H9 (cell line): ENCODE measurements at regions not wholly inside any gene's neighbourhood (a gene's known extent, or its start where the extent isn't known, plus 50 kb on each side); places are given as distances from the start of the nearest gene placed in this dataset.

Experiments used
- DNase-seq: peaks from one replicate; pipeline ENCODE4 v3.0.0-alpha.2; 2017
- H2AFZ ChIP-seq: one replicate; pipeline ENCODE4 v1.6.1; 2013; ENCODE audit warnings: mild to moderate bottlenecking, low read length, control low read depth, moderate library complexity
- H2AK5ac ChIP-seq: 2 replicates; pipeline ENCODE4 v1.6.1; 2013; ENCODE audit warnings: low read length, control low read depth, mixed read lengths; ENCODE audit not compliant: insufficient read length
- H2BK120ac ChIP-seq: one replicate; pipeline ENCODE4 v1.6.1; 2013; ENCODE audit warnings: low read depth, mild to moderate bottlenecking, low read length, control low read depth, inconsistent platforms; ENCODE audit not compliant: poor library complexity, severe bottlenecking
- H2BK12ac ChIP-seq: 2 replicates; pipeline ENCODE4 v1.6.1; 2013; ENCODE audit warnings: low read length, control low read depth, mixed read lengths, low read depth; ENCODE audit not compliant: insufficient read length
- H2BK15ac ChIP-seq: 2 replicates; pipeline ENCODE4 v1.6.1; 2013; ENCODE audit warnings: low read depth, low read length, control low read depth
- H2BK20ac ChIP-seq: one replicate; pipeline ENCODE4 v1.6.1; 2013; ENCODE audit warnings: low read depth, mild to moderate bottlenecking, low read length, control low read depth, inconsistent platforms; ENCODE audit not compliant: poor library complexity, severe bottlenecking
- H2BK5ac ChIP-seq: 2 replicates; pipeline ENCODE4 v1.6.1; 2013; ENCODE audit warnings: low read length, control low read depth, mixed read lengths; ENCODE audit not compliant: insufficient read length
- H3K14ac ChIP-seq: 2 replicates; pipeline ENCODE4 v1.6.1; 2013; ENCODE audit warnings: low read length, control low read depth; ENCODE audit not compliant: insufficient read depth
- H3K18ac ChIP-seq: 2 replicates; pipeline ENCODE4 v1.6.1; 2013; ENCODE audit warnings: low read depth, mild to moderate bottlenecking, mixed read lengths, low read length, control low read depth; ENCODE audit not compliant: insufficient read length
- H3K23ac ChIP-seq: 2 replicates; pipeline ENCODE4 v1.6.1; 2013; ENCODE audit warnings: low read length, control low read depth, mixed read lengths, low read depth; ENCODE audit not compliant: insufficient read length
- H3K23me2 ChIP-seq: 2 replicates; pipeline ENCODE4 v1.6.1; 2013; ENCODE audit warnings: low read depth, mild to moderate bottlenecking, mixed read lengths, low read length, control low read depth; ENCODE audit not compliant: insufficient read length, poor library complexity, severe bottlenecking
- H3K27ac ChIP-seq: 2 replicates; pipeline ENCODE4 v1.5.1; 2013; ENCODE audit warnings: low read length, control low read depth, mixed read lengths, low read depth; ENCODE audit not compliant: insufficient read length
- H3K27me3 ChIP-seq: 2 replicates; pipeline ENCODE4 v1.6.1; 2013; ENCODE audit warnings: low read length, control low read depth, inconsistent platforms; ENCODE audit not compliant: insufficient read depth
- H3K4ac ChIP-seq: 2 replicates; pipeline ENCODE4 v1.6.1; 2013; ENCODE audit warnings: low read depth, mild to moderate bottlenecking, control low read depth, inconsistent platforms, low read length, moderate library complexity
- H3K4me1 ChIP-seq: 2 replicates; pipeline ENCODE4 v1.6.1; 2013; ENCODE audit warnings: low read length, control low read depth, inconsistent platforms; ENCODE audit not compliant: insufficient read depth
- H3K4me2 ChIP-seq: 2 replicates; pipeline ENCODE4 v1.6.1; 2013; ENCODE audit warnings: low read length, control low read depth, mixed read lengths; ENCODE audit not compliant: insufficient read length, insufficient read depth
- H3K56ac ChIP-seq: 2 replicates; pipeline ENCODE4 v1.6.1; 2013; ENCODE audit warnings: low read depth, mild to moderate bottlenecking, mixed read lengths, low read length, control low read depth; ENCODE audit not compliant: insufficient read length
- H3K79me1 ChIP-seq: 2 replicates; pipeline ENCODE4 v1.6.1; 2013; ENCODE audit warnings: low read depth, mild to moderate bottlenecking, moderate library complexity, low read length, control low read depth, inconsistent platforms; ENCODE audit not compliant: insufficient read depth, poor library complexity, severe bottlenecking
- H3K79me2 ChIP-seq: 2 replicates; pipeline ENCODE4 v1.6.1; 2013; ENCODE audit warnings: low read length, control low read depth, inconsistent platforms; ENCODE audit not compliant: insufficient read depth
- H3K9ac ChIP-seq: 2 replicates; pipeline ENCODE4 v1.6.1; 2013; ENCODE audit warnings: low read length, control low read depth, mixed read lengths; ENCODE audit not compliant: insufficient read length; ENCODE audit errors: extremely low read depth
- H3K9me3 ChIP-seq: one replicate; pipeline ENCODE4 v1.6.1; 2013; ENCODE audit warnings: low read depth, low read length, inconsistent platforms; ENCODE audit not compliant: control insufficient read depth
- H3T11ph ChIP-seq: one replicate; pipeline ENCODE4 v1.6.1; 2013; ENCODE audit warnings: mild to moderate bottlenecking, low read length, control low read depth, inconsistent platforms
- H4K20me1 ChIP-seq: one replicate; pipeline ENCODE4 v1.6.1; 2013; ENCODE audit not compliant: control insufficient read depth, insufficient read length, insufficient read depth
- H4K5ac ChIP-seq: 2 replicates; pipeline ENCODE4 v1.6.1; 2013; ENCODE audit warnings: low read depth, mild to moderate bottlenecking, mixed read lengths, low read length, control low read depth; ENCODE audit not compliant: insufficient read length
- H4K8ac ChIP-seq: replicated peaks from 2 replicates; pipeline ENCODE4 v1.6.1; 2013; ENCODE audit warnings: low read length, control low read depth, mixed read lengths, low read depth; ENCODE audit not compliant: insufficient read length
- H4K91ac ChIP-seq: 2 replicates; pipeline ENCODE4 v1.6.1; 2013; ENCODE audit warnings: low read depth, mild to moderate bottlenecking, moderate library complexity, mixed read lengths, low read length, control low read depth; ENCODE audit not compliant: insufficient read length
- H3K27ac Mint-ChIP-seq, 3 experiments: 2 replicates in 2 of 3; 3 replicates in 1 of 3; pipeline ENCODE4 v1.8.0; 2020 to 2021; ENCODE audit warnings: mixed read lengths in 3 of 3, mild to moderate bottlenecking in 1 of 3, moderate library complexity in 1 of 3
- H3K27me3 Mint-ChIP-seq: 2 replicates; pipeline ENCODE4 v1.8.0; 2021; ENCODE audit warnings: low read depth, mild to moderate bottlenecking, moderate library complexity, mixed read lengths
- H3K36me3 Mint-ChIP-seq, 3 experiments: 2 replicates in 2 of 3; 3 replicates in 1 of 3; pipeline ENCODE4 v1.8.0; 2020 to 2021; ENCODE audit warnings: low read depth in 3 of 3, mixed read lengths in 3 of 3; ENCODE audit not compliant: insufficient read depth in 1 of 3
- H3K4me1 Mint-ChIP-seq, 2 experiments: 2 replicates each; pipeline ENCODE4 v1.8.0; 2020; ENCODE audit warnings: mixed read lengths in 2 of 2
- H3K4me3 Mint-ChIP-seq, 2 experiments: 2 replicates in 1 of 2; 3 replicates in 1 of 2; pipeline ENCODE4 v1.8.0; 2020 to 2021; ENCODE audit warnings: mild to moderate bottlenecking in 2 of 2, mixed read lengths in 2 of 2, moderate library complexity in 1 of 2
- H3K9me3 Mint-ChIP-seq, 2 experiments: 2 replicates in 1 of 2; 3 replicates in 1 of 2; pipeline ENCODE4 v1.8.0; 2020; ENCODE audit warnings: mild to moderate bottlenecking in 2 of 2, mixed read lengths in 2 of 2, moderate library complexity in 1 of 2
- TF ChIP-seq, protein P1 (sequence below): fragments of 200-600 bp; sonication (generic); conservative IDR thresholded peaks from 3 replicates; pipeline ENCODE4 v1.8.0; 2021; ENCODE audit warnings: antibody characterized with exemption, mild to moderate bottlenecking

- Histone ChIP-seq H3K4me1 (no peaks in the 10 kb centered on the region), H2BK20ac (no peak overlapping the region), H2AK5ac (no peak overlapping the region), H2BK120ac (no peak overlapping the region), H4K20me1 (no peaks in the 10 kb centered on the region), H3K9me3 (no peaks in the 10 kb centered on the region), H4K5ac (no peak overlapping the region), H3K23ac (no peak overlapping the region), H3K9ac (no peak overlapping the region), H3K4me2 (no peak overlapping the region), H3K79me2 (no peaks in the 10 kb centered on the region), H2AFZ (no peak overlapping the region), H3T11ph (no peak overlapping the region), H3K14ac (no peak overlapping the region), H4K8ac (no peak overlapping the region), H3K18ac (no peak overlapping the region), H3K27ac (no peak overlapping the region), H2BK12ac (no peak overlapping the region), H4K91ac (no peak overlapping the region), H2BK15ac (no peak overlapping the region), H3K4ac (no peak overlapping the region), H3K27me3 (no peaks in the 10 kb centered on the region), H3K23me2 (no peaks in the 10 kb centered on the region), H3K56ac (no peak overlapping the region), H2BK5ac (no peak overlapping the region), H3K79me1 (no peaks in the 10 kb centered on the region)
- Mint-ChIP-seq H3K4me1 (no peaks in the 10 kb centered on the region), H3K9me3 (no peaks in the 10 kb centered on the region), H3K36me3 (no peaks in the 10 kb centered on the region), H3K27me3 (no peaks in the 10 kb centered on the region), H3K27ac (no peak overlapping the region), H3K4me3 (no peak overlapping the region)
- DNase-seq: no peak
- TF ChIP-seq, protein P1, sequence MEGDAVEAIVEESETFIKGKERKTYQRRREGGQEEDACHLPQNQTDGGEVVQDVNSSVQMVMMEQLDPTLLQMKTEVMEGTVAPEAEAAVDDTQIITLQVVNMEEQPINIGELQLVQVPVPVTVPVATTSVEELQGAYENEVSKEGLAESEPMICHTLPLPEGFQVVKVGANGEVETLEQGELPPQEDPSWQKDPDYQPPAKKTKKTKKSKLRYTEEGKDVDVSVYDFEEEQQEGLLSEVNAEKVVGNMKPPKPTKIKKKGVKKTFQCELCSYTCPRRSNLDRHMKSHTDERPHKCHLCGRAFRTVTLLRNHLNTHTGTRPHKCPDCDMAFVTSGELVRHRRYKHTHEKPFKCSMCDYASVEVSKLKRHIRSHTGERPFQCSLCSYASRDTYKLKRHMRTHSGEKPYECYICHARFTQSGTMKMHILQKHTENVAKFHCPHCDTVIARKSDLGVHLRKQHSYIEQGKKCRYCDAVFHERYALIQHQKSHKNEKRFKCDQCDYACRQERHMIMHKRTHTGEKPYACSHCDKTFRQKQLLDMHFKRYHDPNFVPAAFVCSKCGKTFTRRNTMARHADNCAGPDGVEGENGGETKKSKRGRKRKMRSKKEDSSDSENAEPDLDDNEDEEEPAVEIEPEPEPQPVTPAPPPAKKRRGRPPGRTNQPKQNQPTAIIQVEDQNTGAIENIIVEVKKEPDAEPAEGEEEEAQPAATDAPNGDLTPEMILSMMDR: no peak
Observed at GRCh38 chr1:186571771-186572170, 108.5 kb downstream of the PTGS2 start.
